ENCODE measurements at regions not wholly inside any gene's neighbourhood (a gene's known extent, or its start where the extent isn't known, plus 50 kb on each side); places are given as distances from the start of the nearest gene placed in this dataset.
A peak's percentile ranks its signal among the peaks of the same experiment; 100 is the strongest.

GRCh38 chr6:1027795-1028569 is 283.9 kb upstream of the FOXQ1 start:
- peaks cover 9 to 43% (median 34%) of the 10 kb centered on the region in 5 donors for H3K27me3 Mint-ChIP-seq
- intact Hi-C loops (cut with micrococcal nuclease), result no loop called here

GRCh38 chr6:1027109-1027794 is 284.6 kb upstream of the FOXQ1 start:
- CTCF ChIA-PET, result no interaction called here
- Histone ChIP-seq H3K27me3 (ENCODE audit: control insufficient read depth in 2 of 2, insufficient read depth in 2 of 2, low read length in 2 of 2) (no peaks in the 10 kb centered on the region), H3K36me3 (ENCODE audit: control insufficient read depth in 2 of 3, insufficient read depth in 3 of 3, low read length in 3 of 3) (no peaks in the 10 kb centered on the region), H3K4me3 (ENCODE audit: low read length) (no peak overlapping the region), H3K9me3 (ENCODE audit: control insufficient read depth in 2 of 3, low read length in 3 of 3) (no peaks in the 10 kb centered on the region), H3K4me1 (ENCODE audit: control insufficient read depth in 2 of 2, insufficient read depth in 2 of 2, low read length in 2 of 2) (no peaks in the 10 kb centered on the region), H3K27ac (ENCODE audit: low read depth, low read length) (no peak overlapping the region)
- ATAC-seq (no peak), DNase-seq (no peak)
- Mint-ChIP-seq H3K4me1 (peaks cover 0 to 3% (median 0%) of the 10 kb centered on the region in 7 donors), H3K36me3 (no peaks in the 10 kb centered on the region), H3K27me3 (peaks cover 5 to 43% (median 38%) of the 10 kb centered on the region in 5 donors), H3K9me3 (peaks cover 0 to 4% (median 0%) of the 10 kb centered on the region in 11 donors), H3K27ac (no peak overlapping the region), H3K4me3 (no peak overlapping the region)
- POLR2A ChIA-PET, result no interaction called here
- intact Hi-C loops (cut with micrococcal nuclease), result no loop called here

More at GRCh38 chr6:1027795-1028569, 283.9 kb upstream of the FOXQ1 start:
- ATAC-seq (no peak), DNase-seq (no peak)
- Histone ChIP-seq H3K9me3 (ENCODE audit: control insufficient read depth in 2 of 3, low read length in 3 of 3) (no peaks in the 10 kb centered on the region), H3K36me3 (ENCODE audit: control insufficient read depth in 2 of 3, insufficient read depth in 3 of 3, low read length in 3 of 3) (no peaks in the 10 kb centered on the region), H3K4me3 (ENCODE audit: low read length) (no peak overlapping the region), H3K27me3 (ENCODE audit: control insufficient read depth in 2 of 2, insufficient read depth in 2 of 2, low read length in 2 of 2) (no peaks in the 10 kb centered on the region), H3K27ac (ENCODE audit: low read depth, low read length) (no peak overlapping the region), H3K4me1 (ENCODE audit: control insufficient read depth in 2 of 2, insufficient read depth in 2 of 2, low read length in 2 of 2) (no peaks in the 10 kb centered on the region)
- peak overlapping the region in 1 of 9 donors; percentile 38 for H3K27ac Mint-ChIP-seq
- no peaks in the 10 kb centered on the region for H3K36me3 Mint-ChIP-seq
- peaks cover 0 to 4% (median 0%) of the 10 kb centered on the region in 11 donors for H3K9me3 Mint-ChIP-seq
- H3K4me1 Mint-ChIP-seq, result peaks cover 0 to 3% (median 0%) of the 10 kb centered on the region in 7 donors
- CTCF ChIA-PET, result no interaction called here
- POLR2A ChIA-PET, result no interaction called here
- H3K4me3 Mint-ChIP-seq, result no peak overlapping the region

- POLR2A ChIA-PET, result no interaction called here
Observed at GRCh38 chr6:1025821-1026220, 286.1 kb upstream of the FOXQ1 start.

GRCh38 chr6:1024587-1024986 is 287.3 kb upstream of the FOXQ1 start:
- DNase-seq, result no peak
- Mint-ChIP-seq H3K27me3 (peaks cover 0 to 52% (median 28%) of the 10 kb centered on the region in 5 donors), H3K4me1 (peaks cover 0 to 1% (median 0%) of the 10 kb centered on the region in 7 donors), H3K36me3 (no peaks in the 10 kb centered on the region), H3K27ac (no peak overlapping the region), H3K4me3 (no peak overlapping the region), H3K9me3 (peaks cover 0 to 7% (median 2%) of the 10 kb centered on the region in 11 donors)
- Histone ChIP-seq H3K4me1 (ENCODE audit: control insufficient read depth in 2 of 2, insufficient read depth in 2 of 2, low read length in 2 of 2) (no peaks in the 10 kb centered on the region), H3K9me3 (ENCODE audit: control insufficient read depth in 2 of 3, low read length in 3 of 3) (no peaks in the 10 kb centered on the region), H3K36me3 (ENCODE audit: control insufficient read depth in 2 of 3, insufficient read depth in 3 of 3, low read length in 3 of 3) (no peaks in the 10 kb centered on the region), H3K4me3 (ENCODE audit: low read length) (no peak overlapping the region), H3K27ac (ENCODE audit: low read depth, low read length) (no peak overlapping the region), H3K27me3 (ENCODE audit: control insufficient read depth in 2 of 2, insufficient read depth in 2 of 2, low read length in 2 of 2) (no peaks in the 10 kb centered on the region)
- intact Hi-C loops (cut with micrococcal nuclease), result no loop called here
- ChIA-PET POLR2A (no interaction called here), CTCF (no interaction called here)
- no peak for ATAC-seq

More at GRCh38 chr6:1025821-1026220, 286.1 kb upstream of the FOXQ1 start:
- no peak overlapping the region for H3K27ac Mint-ChIP-seq
- H3K4me3 ChIP-seq (ENCODE audit: low read length), result no peak overlapping the region
- no peaks in the 10 kb centered on the region for H3K9me3 ChIP-seq (ENCODE audit: control insufficient read depth in 2 of 3, low read length in 3 of 3)
- peaks cover 0 to 7% (median 2%) of the 10 kb centered on the region in 11 donors for H3K9me3 Mint-ChIP-seq
- H3K4me3 Mint-ChIP-seq, result no peak overlapping the region
- no peak overlapping the region for H3K27ac ChIP-seq (ENCODE audit: low read depth, low read length)
- peaks cover 4 to 47% (median 33%) of the 10 kb centered on the region in 5 donors for H3K27me3 Mint-ChIP-seq
- no peak for DNase-seq
- no peaks in the 10 kb centered on the region for H3K36me3 Mint-ChIP-seq
- no peak for ATAC-seq
- H3K36me3 ChIP-seq (ENCODE audit: control insufficient read depth in 2 of 3, insufficient read depth in 3 of 3, low read length in 3 of 3), result no peaks in the 10 kb centered on the region
- peaks cover 0 to 1% (median 0%) of the 10 kb centered on the region in 7 donors for H3K4me1 Mint-ChIP-seq
- CTCF ChIA-PET, result no interaction called here
- intact Hi-C loops (cut with micrococcal nuclease), result no loop called here
- H3K27me3 ChIP-seq (ENCODE audit: control insufficient read depth in 2 of 2, insufficient read depth in 2 of 2, low read length in 2 of 2), result no peaks in the 10 kb centered on the region
- no peaks in the 10 kb centered on the region for H3K4me1 ChIP-seq (ENCODE audit: control insufficient read depth in 2 of 2, insufficient read depth in 2 of 2, low read length in 2 of 2)

- no peak for ATAC-seq
- peaks cover 0 to 57% (median 26%) of the 10 kb centered on the region in 5 donors for H3K27me3 Mint-ChIP-seq
- no peak overlapping the region for H3K27ac Mint-ChIP-seq
- no peak overlapping the region for H3K4me3 Mint-ChIP-seq
- H3K4me3 ChIP-seq (ENCODE audit: low read length), result no peak overlapping the region
- H3K4me1 Mint-ChIP-seq, result peaks cover 0 to 1% (median 0%) of the 10 kb centered on the region in 7 donors
- H3K36me3 ChIP-seq (ENCODE audit: control insufficient read depth in 2 of 3, insufficient read depth in 3 of 3, low read length in 3 of 3), result no peaks in the 10 kb centered on the region
- CTCF ChIA-PET, result no interaction called here
- no peaks in the 10 kb centered on the region for H3K4me1 ChIP-seq (ENCODE audit: control insufficient read depth in 2 of 2, insufficient read depth in 2 of 2, low read length in 2 of 2)
- H3K9me3 ChIP-seq (ENCODE audit: control insufficient read depth in 2 of 3, low read length in 3 of 3), result no peaks in the 10 kb centered on the region
- H3K9me3 Mint-ChIP-seq, result peaks cover 0 to 7% (median 2%) of the 10 kb centered on the region in 11 donors
- H3K27me3 ChIP-seq (ENCODE audit: control insufficient read depth in 2 of 2, insufficient read depth in 2 of 2, low read length in 2 of 2), result no peaks in the 10 kb centered on the region
- intact Hi-C loops (cut with micrococcal nuclease), result no loop called here
- no peak overlapping the region for H3K27ac ChIP-seq (ENCODE audit: low read depth, low read length)
- POLR2A ChIA-PET, result no interaction called here
- no peaks in the 10 kb centered on the region for H3K36me3 Mint-ChIP-seq
- no peak for DNase-seq
Observed at GRCh38 chr6:1024161-1024560, 287.7 kb upstream of the FOXQ1 start.

GRCh38 chr6:1023229-1023628 is 288.7 kb upstream of the FOXQ1 start:
- no peak overlapping the region for H3K27ac ChIP-seq (ENCODE audit: low read depth, low read length)
- POLR2A ChIA-PET, result no interaction called here
- H3K4me3 ChIP-seq (ENCODE audit: low read length), result no peak overlapping the region

More at GRCh38 chr6:1023229-1023628, 288.7 kb upstream of the FOXQ1 start:
- H3K4me3 Mint-ChIP-seq, result no peak overlapping the region
- ATAC-seq (no peak), DNase-seq (no peak)
- Histone ChIP-seq H3K4me1 (ENCODE audit: control insufficient read depth in 2 of 2, insufficient read depth in 2 of 2, low read length in 2 of 2) (no peaks in the 10 kb centered on the region), H3K27me3 (ENCODE audit: control insufficient read depth in 2 of 2, insufficient read depth in 2 of 2, low read length in 2 of 2) (no peaks in the 10 kb centered on the region), H3K9me3 (ENCODE audit: control insufficient read depth in 2 of 3, low read length in 3 of 3) (no peaks in the 10 kb centered on the region), H3K36me3 (ENCODE audit: control insufficient read depth in 2 of 3, insufficient read depth in 3 of 3, low read length in 3 of 3) (no peaks in the 10 kb centered on the region)
- no peaks in the 10 kb centered on the region for H3K36me3 Mint-ChIP-seq
- peaks cover 0 to 1% (median 0%) of the 10 kb centered on the region in 7 donors for H3K4me1 Mint-ChIP-seq
- H3K27me3 Mint-ChIP-seq, result peaks cover 0 to 64% (median 31%) of the 10 kb centered on the region in 5 donors
- H3K27ac Mint-ChIP-seq, result no peak overlapping the region
- CTCF ChIA-PET, result interaction anchor here (0.6 kb wide), 1 partner anchor 10 kb away, joined by 3 read pairs; no protein-coding TSS in a partner anchor
- H3K9me3 Mint-ChIP-seq, result peaks cover 0 to 7% (median 2%) of the 10 kb centered on the region in 11 donors
- intact Hi-C loops (cut with micrococcal nuclease), result no loop called here
